ENCODE measurements at regions not wholly inside any gene's neighbourhood (a gene's known extent, or its start where the extent isn't known, plus 50 kb on each side); places are given as distances from the start of the nearest gene placed in this dataset.

- Histone ChIP-seq H3K36me3 (ENCODE audit: control insufficient read depth in 2 of 2, insufficient read depth in 2 of 2, low read length in 1 of 2) (no peaks in the 10 kb centered on the region), H3K4me1 (ENCODE audit: control insufficient read depth in 2 of 2, insufficient read depth in 2 of 2, low read length in 1 of 2) (no peaks in the 10 kb centered on the region), H3K27ac (ENCODE audit: low read depth in 2 of 2, low read length in 1 of 2) (no peak overlapping the region), H3K27me3 (ENCODE audit: control insufficient read depth in 1 of 2, insufficient read depth in 2 of 2, low read length in 2 of 2) (no peaks in the 10 kb centered on the region), H3K9me3 (ENCODE audit: control insufficient read depth in 2 of 2, insufficient read depth in 1 of 2, low read depth in 1 of 2, low read length in 1 of 2) (no peaks in the 10 kb centered on the region), H3K4me3 (ENCODE audit: low read depth in 1 of 2, low read length in 2 of 2) (no peak overlapping the region)
- 45 to 78% methylated on average over 2 of the region's 2 CpGs for WGBS, 2 donors
These were observed 117.6 kb downstream of the CYRIA start for GRCh38 chr2:16548036-16548435.

- Histone ChIP-seq H3K27me3 (ENCODE audit: control insufficient read depth in 1 of 2, insufficient read depth in 2 of 2, low read length in 2 of 2) (no peaks in the 10 kb centered on the region), H3K4me3 (ENCODE audit: low read depth in 1 of 2, low read length in 2 of 2) (no peak overlapping the region), H3K36me3 (ENCODE audit: control insufficient read depth in 2 of 2, insufficient read depth in 2 of 2, low read length in 1 of 2) (no peaks in the 10 kb centered on the region), H3K4me1 (ENCODE audit: control insufficient read depth in 2 of 2, insufficient read depth in 2 of 2, low read length in 1 of 2) (no peaks in the 10 kb centered on the region), H3K9me3 (ENCODE audit: control insufficient read depth in 2 of 2, insufficient read depth in 1 of 2, low read depth in 1 of 2, low read length in 1 of 2) (no peaks in the 10 kb centered on the region), H3K27ac (ENCODE audit: low read depth in 2 of 2, low read length in 1 of 2) (no peak overlapping the region)
- WGBS, 2 donors, result 54 to 55% methylated on average over 2 of the region's 2 CpGs
These were observed 119.4 kb downstream of the CYRIA start for GRCh38 chr2:16546128-16546754.

GRCh38 chr2:16538707-16539106, 126.9 kb downstream of the CYRIA start:
- no peak overlapping the region for H3K4me3 ChIP-seq (ENCODE audit: low read depth in 1 of 2, low read length in 2 of 2)
- no peaks in the 10 kb centered on the region for H3K9me3 ChIP-seq (ENCODE audit: control insufficient read depth in 2 of 2, insufficient read depth in 1 of 2, low read depth in 1 of 2, low read length in 1 of 2)
- H3K4me1 ChIP-seq (ENCODE audit: control insufficient read depth in 2 of 2, insufficient read depth in 2 of 2, low read length in 1 of 2), result no peaks in the 10 kb centered on the region
- H3K27ac ChIP-seq (ENCODE audit: low read depth in 2 of 2, low read length in 1 of 2), result no peak overlapping the region
- 52 to 57% methylated on average over 3 of the region's 3 CpGs for WGBS, 2 donors
- peaks cover 2% of the 10 kb centered on the region in 2 donors for H3K27me3 ChIP-seq (ENCODE audit: control insufficient read depth in 1 of 2, insufficient read depth in 2 of 2, low read length in 2 of 2)
- no peaks in the 10 kb centered on the region for H3K36me3 ChIP-seq (ENCODE audit: control insufficient read depth in 2 of 2, insufficient read depth in 2 of 2, low read length in 1 of 2)

GRCh38 chr2:16537347-16537746, 128.3 kb downstream of the CYRIA start:
- Histone ChIP-seq H3K4me1 (ENCODE audit: control insufficient read depth in 2 of 2, insufficient read depth in 2 of 2, low read length in 1 of 2) (no peaks in the 10 kb centered on the region), H3K27me3 (ENCODE audit: control insufficient read depth in 1 of 2, insufficient read depth in 2 of 2, low read length in 2 of 2) (peaks cover 2% of the 10 kb centered on the region in 2 donors), H3K9me3 (ENCODE audit: control insufficient read depth in 2 of 2, insufficient read depth in 1 of 2, low read depth in 1 of 2, low read length in 1 of 2) (no peaks in the 10 kb centered on the region), H3K36me3 (ENCODE audit: control insufficient read depth in 2 of 2, insufficient read depth in 2 of 2, low read length in 1 of 2) (no peaks in the 10 kb centered on the region), H3K27ac (ENCODE audit: low read depth in 2 of 2, low read length in 1 of 2) (no peak overlapping the region), H3K4me3 (ENCODE audit: low read depth in 1 of 2, low read length in 2 of 2) (no peak overlapping the region)
- WGBS, 2 donors, result 61 to 73% methylated on average over 5 of the region's 5 CpGs

GRCh38 chr2:16526193-16526592, 139.4 kb downstream of the CYRIA start:
- Histone ChIP-seq H3K27me3 (ENCODE audit: control insufficient read depth in 1 of 2, insufficient read depth in 2 of 2, low read length in 2 of 2) (no peaks in the 10 kb centered on the region), H3K4me1 (ENCODE audit: control insufficient read depth in 2 of 2, insufficient read depth in 2 of 2, low read length in 1 of 2) (no peaks in the 10 kb centered on the region), H3K9me3 (ENCODE audit: control insufficient read depth in 2 of 2, insufficient read depth in 1 of 2, low read depth in 1 of 2, low read length in 1 of 2) (no peaks in the 10 kb centered on the region), H3K27ac (ENCODE audit: low read depth in 2 of 2, low read length in 1 of 2) (no peak overlapping the region), H3K36me3 (ENCODE audit: control insufficient read depth in 2 of 2, insufficient read depth in 2 of 2, low read length in 1 of 2) (no peaks in the 10 kb centered on the region), H3K4me3 (ENCODE audit: low read depth in 1 of 2, low read length in 2 of 2) (no peak overlapping the region)
- 79 to 80% methylated on average over 1 of the region's 1 CpG for WGBS, 2 donors

GRCh38 chr2:16525265-16525887, 140.3 kb downstream of the CYRIA start:
- Histone ChIP-seq H3K4me3 (ENCODE audit: low read depth in 1 of 2, low read length in 2 of 2) (no peak overlapping the region), H3K4me1 (ENCODE audit: control insufficient read depth in 2 of 2, insufficient read depth in 2 of 2, low read length in 1 of 2) (no peaks in the 10 kb centered on the region), H3K27me3 (ENCODE audit: control insufficient read depth in 1 of 2, insufficient read depth in 2 of 2, low read length in 2 of 2) (no peaks in the 10 kb centered on the region), H3K9me3 (ENCODE audit: control insufficient read depth in 2 of 2, insufficient read depth in 1 of 2, low read depth in 1 of 2, low read length in 1 of 2) (no peaks in the 10 kb centered on the region), H3K36me3 (ENCODE audit: control insufficient read depth in 2 of 2, insufficient read depth in 2 of 2, low read length in 1 of 2) (no peaks in the 10 kb centered on the region), H3K27ac (ENCODE audit: low read depth in 2 of 2, low read length in 1 of 2) (no peak overlapping the region)
- WGBS, 2 donors, result 75 to 77% methylated on average over 15 of the region's 15 CpGs

- Histone ChIP-seq H3K4me3 (ENCODE audit: low read depth in 1 of 2, low read length in 2 of 2) (no peak overlapping the region), H3K36me3 (ENCODE audit: control insufficient read depth in 2 of 2, insufficient read depth in 2 of 2, low read length in 1 of 2) (no peaks in the 10 kb centered on the region), H3K27ac (ENCODE audit: low read depth in 2 of 2, low read length in 1 of 2) (no peak overlapping the region), H3K27me3 (ENCODE audit: control insufficient read depth in 1 of 2, insufficient read depth in 2 of 2, low read length in 2 of 2) (no peaks in the 10 kb centered on the region), H3K9me3 (ENCODE audit: control insufficient read depth in 2 of 2, insufficient read depth in 1 of 2, low read depth in 1 of 2, low read length in 1 of 2) (no peaks in the 10 kb centered on the region), H3K4me1 (ENCODE audit: control insufficient read depth in 2 of 2, insufficient read depth in 2 of 2, low read length in 1 of 2) (no peaks in the 10 kb centered on the region)
- 85 to 87% methylated on average over 8 of the region's 8 CpGs for WGBS, 2 donors
These were observed 141.9 kb downstream of the CYRIA start for GRCh38 chr2:16523711-16524110.

- Histone ChIP-seq H3K27ac (ENCODE audit: low read depth in 2 of 2, low read length in 1 of 2) (no peak overlapping the region), H3K4me1 (ENCODE audit: control insufficient read depth in 2 of 2, insufficient read depth in 2 of 2, low read length in 1 of 2) (no peaks in the 10 kb centered on the region), H3K27me3 (ENCODE audit: control insufficient read depth in 1 of 2, insufficient read depth in 2 of 2, low read length in 2 of 2) (no peaks in the 10 kb centered on the region), H3K4me3 (ENCODE audit: low read depth in 1 of 2, low read length in 2 of 2) (no peak overlapping the region), H3K36me3 (ENCODE audit: control insufficient read depth in 2 of 2, insufficient read depth in 2 of 2, low read length in 1 of 2) (no peaks in the 10 kb centered on the region), H3K9me3 (ENCODE audit: control insufficient read depth in 2 of 2, insufficient read depth in 1 of 2, low read depth in 1 of 2, low read length in 1 of 2) (no peaks in the 10 kb centered on the region)
- WGBS, 2 donors, result 67 to 69% methylated on average over 13 of the region's 13 CpGs
These were observed 143.4 kb downstream of the CYRIA start for GRCh38 chr2:16522031-16522831.

- H3K4me3 ChIP-seq (ENCODE audit: low read depth in 1 of 2, low read length in 2 of 2), result no peak overlapping the region
- H3K27me3 ChIP-seq (ENCODE audit: control insufficient read depth in 1 of 2, insufficient read depth in 2 of 2, low read length in 2 of 2), result no peaks in the 10 kb centered on the region
- no peaks in the 10 kb centered on the region for H3K9me3 ChIP-seq (ENCODE audit: control insufficient read depth in 2 of 2, insufficient read depth in 1 of 2, low read depth in 1 of 2, low read length in 1 of 2)
- H3K27ac ChIP-seq (ENCODE audit: low read depth in 2 of 2, low read length in 1 of 2), result no peak overlapping the region
- 4 to 31% methylated on average over 1 of the region's 1 CpG for WGBS, 2 donors
- H3K4me1 ChIP-seq (ENCODE audit: control insufficient read depth in 2 of 2, insufficient read depth in 2 of 2, low read length in 1 of 2), result no peaks in the 10 kb centered on the region
- H3K36me3 ChIP-seq (ENCODE audit: control insufficient read depth in 2 of 2, insufficient read depth in 2 of 2, low read length in 1 of 2), result no peaks in the 10 kb centered on the region
These were observed 144.7 kb downstream of the CYRIA start for GRCh38 chr2:16520891-16521290.

All from esophagus (tissue), 2 donors.